ENCODE measurements at regions not wholly inside any gene's neighbourhood (a gene's known extent, or its start where the extent isn't known, plus 50 kb on each side); places are given as distances from the start of the nearest gene placed in this dataset.

- Histone ChIP-seq H3K27me3 (no peaks in the 10 kb centered on the region), H3K4me1 (no peaks in the 10 kb centered on the region), H3K36me3 (no peaks in the 10 kb centered on the region), H3K27ac (no peak overlapping the region), H3K9me3 (no peaks in the 10 kb centered on the region), H3K4me3 (no peak overlapping the region)
- ATAC-seq: no peak
- TF ChIP-seq CTCF (IDR thresholded peaks at IDR 0.05): no peak
- WGBS, 2 donors: 85 to 88% methylated on average over 4 of the region's 4 CpGs
- DNase-seq: no peak
- intact Hi-C loops (cut with DNase I): loop anchor here in 1 of 10 donors (10.0 kb wide), 1 partner anchor 164 kb away; no protein-coding TSS in a partner anchor
Measured at GRCh38 chr7:34299066-34299465, 359.0 kb upstream of the NPSR1 start.

- TF ChIP-seq CTCF (IDR thresholded peaks at IDR 0.05): no peak
- Histone ChIP-seq H3K4me3 (no peak overlapping the region), H3K27me3 (no peaks in the 10 kb centered on the region), H3K27ac (no peak overlapping the region), H3K36me3 (no peaks in the 10 kb centered on the region), H3K9me3 (peaks cover 0 to 13% (median 3%) of the 10 kb centered on the region in 11 donors), H3K4me1 (no peaks in the 10 kb centered on the region)
- ATAC-seq (no peak), DNase-seq (no peak)
- 74 to 90% methylated on average over 1 of the region's 1 CpG for WGBS, 2 donors
- intact Hi-C loops (cut with DNase I): no loop called here
Measured at GRCh38 chr7:34307540-34307939, 350.5 kb upstream of the NPSR1 start.

GRCh38 chr7:34308595-34308994 lies 349.4 kb upstream of the NPSR1 start:
- ATAC-seq (no peak), DNase-seq (no peak)
- Histone ChIP-seq H3K27me3 (no peaks in the 10 kb centered on the region), H3K9me3 (peaks cover 0 to 24% (median 6%) of the 10 kb centered on the region in 11 donors), H3K27ac (no peak overlapping the region), H3K4me3 (no peak overlapping the region), H3K36me3 (no peaks in the 10 kb centered on the region), H3K4me1 (no peaks in the 10 kb centered on the region)
- intact Hi-C loops (cut with DNase I): no loop called here
- 91 to 94% methylated on average over 8 of the region's 8 CpGs for WGBS, 2 donors
- no peak for TF ChIP-seq CTCF (IDR thresholded peaks at IDR 0.05)

- Histone ChIP-seq H3K9me3 (peaks cover 0 to 24% (median 6%) of the 10 kb centered on the region in 11 donors), H3K4me1 (no peaks in the 10 kb centered on the region), H3K27me3 (no peaks in the 10 kb centered on the region), H3K4me3 (no peak overlapping the region), H3K27ac (no peak overlapping the region), H3K36me3 (no peaks in the 10 kb centered on the region)
- ATAC-seq (no peak), DNase-seq (no peak)
- intact Hi-C loops (cut with DNase I): no loop called here
- WGBS, 2 donors: 92 to 93% methylated on average over 12 of the region's 12 CpGs
- TF ChIP-seq CTCF (IDR thresholded peaks at IDR 0.05): no peak
Measured at GRCh38 chr7:34309116-34309515, 348.9 kb upstream of the NPSR1 start.

Measured in heart right ventricle (tissue), 16 donors.